Activated CD4-positive, CD25-positive, alpha-beta regulatory T cell treated with anti-CD3 and anti-CD28 coated beads, Interleukin-2, amount 50 U/mL, for 24 hours (primary cell): ENCODE measurements at regions not wholly inside any gene's neighbourhood (a gene's known extent, or its start where the extent isn't known, plus 50 kb on each side); places are given as distances from the start of the nearest gene placed in this dataset.

ENCODE experiments used
- ATAC-seq, 2 donors: fragments of 150-1000 bp; cut with Tn5 transposase; one replicate each; pipeline ENCODE4 v1.10.0; 2021; ENCODE audit warnings: mild to moderate bottlenecking in 1 of 2, moderate library complexity in 1 of 2

GRCh38 chr3:22966349-22966748 lies 236.8 kb upstream of the UBE2E2 start:
- ATAC-seq, result no peak

- ATAC-seq, result no peak
Observed at GRCh38 chr3:22969276-22969675, 233.9 kb upstream of the UBE2E2 start.

- ATAC-seq, result no peak
Observed at GRCh38 chr3:22971497-22971896, 231.6 kb upstream of the UBE2E2 start.

GRCh38 chr3:22977042-22977441 lies 226.1 kb upstream of the UBE2E2 start:
- ATAC-seq, result no peak

- ATAC-seq, result peak in 1 of 2 donors; percentile 21
Observed at GRCh38 chr3:22977650-22978289, 225.4 kb upstream of the UBE2E2 start.

GRCh38 chr3:22979581-22979980 lies 223.5 kb upstream of the UBE2E2 start:
- ATAC-seq, result no peak

- no peak for ATAC-seq
Observed at GRCh38 chr3:22980346-22980745, 222.8 kb upstream of the UBE2E2 start.

- no peak for ATAC-seq
Observed at GRCh38 chr3:22981166-22981565, 222.0 kb upstream of the UBE2E2 start.

- ATAC-seq, result no peak
Observed at GRCh38 chr3:22981861-22982260, 221.3 kb upstream of the UBE2E2 start.

- ATAC-seq, result no peak
Observed at GRCh38 chr3:22982981-22983587, 220.0 kb upstream of the UBE2E2 start.

GRCh38 chr3:22986958-22987357 lies 216.2 kb upstream of the UBE2E2 start:
- ATAC-seq, result no peak

- ATAC-seq, result no peak
Observed at GRCh38 chr3:22988566-22988965, 214.6 kb upstream of the UBE2E2 start.

GRCh38 chr3:22989716-22990115 lies 213.4 kb upstream of the UBE2E2 start:
- no peak for ATAC-seq

- no peak for ATAC-seq
Observed at GRCh38 chr3:22990291-22991200, 212.6 kb upstream of the UBE2E2 start.

- ATAC-seq, result no peak
Observed at GRCh38 chr3:22994781-22995180, 208.3 kb upstream of the UBE2E2 start.

GRCh38 chr3:22996920-22997571 lies 206.1 kb upstream of the UBE2E2 start:
- no peak for ATAC-seq

- no peak for ATAC-seq
Observed at GRCh38 chr3:23000371-23000770, 202.8 kb upstream of the UBE2E2 start.

GRCh38 chr3:23002151-23002550 lies 201.0 kb upstream of the UBE2E2 start:
- ATAC-seq, result no peak

- ATAC-seq, result no peak
Observed at GRCh38 chr3:23002836-23003732, 200.0 kb upstream of the UBE2E2 start.

GRCh38 chr3:23003733-23004046 lies 199.4 kb upstream of the UBE2E2 start:
- ATAC-seq, result no peak

GRCh38 chr3:23004971-23005370 lies 198.2 kb upstream of the UBE2E2 start:
- ATAC-seq, result no peak

GRCh38 chr3:23017801-23018200 lies 185.3 kb upstream of the UBE2E2 start:
- no peak for ATAC-seq
